ENCODE measurements at regions not wholly inside any gene's neighbourhood (a gene's known extent, or its start where the extent isn't known, plus 50 kb on each side); places are given as distances from the start of the nearest gene placed in this dataset.

DNA sequence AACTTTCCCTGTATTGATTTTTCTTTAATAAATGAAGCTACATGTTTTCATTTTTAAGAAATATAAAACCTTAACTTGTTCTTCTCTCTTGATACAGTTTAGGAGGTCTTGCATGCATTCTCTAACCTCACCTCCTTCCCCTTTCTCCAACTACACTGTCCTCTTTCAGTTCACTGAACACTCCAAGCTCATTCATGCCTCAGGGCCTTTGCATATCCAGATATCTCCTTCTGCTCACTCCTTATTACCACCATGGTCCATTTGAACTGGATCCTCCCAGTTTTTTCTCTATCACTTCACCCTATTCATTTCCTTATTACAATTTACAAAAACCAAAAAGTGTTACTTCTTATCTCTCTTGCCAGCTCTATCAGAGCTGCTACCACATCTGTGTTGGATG lies 242.9 kb upstream of the PLEKHG7 start:
- DNase-seq, result no peak

DNA sequence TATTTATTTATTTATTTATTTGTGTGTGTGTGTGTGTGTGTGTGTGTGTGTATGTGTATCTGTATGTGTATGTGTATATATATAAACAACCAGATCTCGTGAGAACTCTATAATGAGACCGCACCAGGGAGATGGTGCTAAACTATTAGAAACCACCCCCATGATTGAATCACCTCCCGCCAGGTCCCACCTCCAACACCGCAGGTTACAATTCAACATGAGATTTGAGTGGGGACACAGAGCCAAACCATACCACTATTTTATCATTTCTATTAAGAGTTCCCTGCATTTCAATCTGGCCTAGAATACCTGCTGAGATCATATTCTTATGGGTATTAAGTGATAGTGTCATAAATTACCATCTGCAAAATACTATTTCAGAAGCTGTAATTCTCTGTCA lies 243.8 kb upstream of the PLEKHG7 start:
- no peak for DNase-seq

DNA sequence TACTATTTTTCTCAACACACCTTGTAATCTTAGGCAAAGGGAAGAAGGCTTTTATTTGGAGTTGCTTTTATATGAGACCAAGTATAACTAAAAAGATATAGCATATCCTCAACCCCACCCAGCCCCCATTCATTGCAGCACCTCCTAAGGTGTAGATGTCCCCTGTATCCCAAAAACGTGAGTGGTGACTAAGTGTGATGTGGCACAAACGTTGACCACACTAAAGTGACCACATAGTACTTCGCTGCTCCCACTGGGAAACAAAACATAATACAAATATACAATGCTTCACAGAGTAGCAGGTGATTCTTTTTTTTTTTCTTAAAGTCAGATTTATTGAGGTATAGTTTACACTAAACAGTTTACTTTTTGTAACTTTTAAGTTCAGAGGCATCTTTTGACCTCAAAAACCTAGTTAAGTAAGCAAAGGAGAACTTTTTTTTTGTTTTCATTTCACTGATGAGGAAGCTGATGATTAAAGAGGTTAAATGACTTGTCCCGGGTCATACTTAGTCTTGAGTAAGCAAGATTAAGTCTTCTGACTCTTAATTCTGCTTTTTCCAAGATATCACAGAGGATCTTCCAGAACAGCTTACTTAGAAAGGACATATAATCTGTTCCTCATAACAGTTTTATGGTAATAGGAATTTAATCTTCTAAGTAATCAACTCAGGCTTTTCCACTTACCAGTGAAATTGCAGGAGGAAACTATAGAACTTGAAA lies 245.2 kb upstream of the PLEKHG7 start:
- DNase-seq, result no peak

DNA sequence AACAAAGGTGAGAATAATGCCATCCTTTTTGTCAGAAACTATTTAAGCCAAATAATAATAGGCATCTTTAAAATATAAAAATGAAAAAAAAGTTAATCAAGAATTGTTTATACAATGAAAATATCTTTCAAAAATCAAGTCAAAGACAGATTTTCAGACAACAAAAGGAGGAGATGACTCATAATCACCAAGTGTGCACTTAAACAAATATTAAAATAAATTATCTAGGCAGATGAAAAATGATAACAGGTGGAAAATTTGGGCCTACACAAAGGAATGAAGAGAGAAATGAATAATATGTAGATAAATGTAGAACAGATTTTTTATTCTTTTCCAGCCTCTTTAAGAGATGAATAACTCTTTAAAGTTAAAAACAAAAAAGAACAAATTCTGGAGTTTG lies 250.0 kb upstream of the PLEKHG7 start:
- DNase-seq, result no peak

DNA sequence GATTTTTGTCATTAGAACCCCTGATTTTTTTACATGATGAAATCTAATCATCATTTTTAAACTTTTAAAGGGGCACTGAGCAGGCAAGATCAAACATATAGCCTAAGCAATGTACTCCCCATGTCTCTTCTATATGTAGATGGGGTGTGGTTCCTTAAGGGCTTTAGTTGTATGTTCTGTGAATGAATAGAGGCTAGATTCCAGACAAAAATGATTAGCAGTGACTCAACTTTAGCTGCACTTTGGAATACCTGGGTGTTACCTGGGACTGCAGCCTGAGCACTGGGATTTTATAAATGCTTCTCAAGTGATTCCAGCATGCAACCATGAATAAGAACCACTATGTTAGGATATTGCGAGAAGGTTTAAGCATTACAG lies 256.7 kb upstream of the PLEKHG7 start:
- no peak for DNase-seq

DNA sequence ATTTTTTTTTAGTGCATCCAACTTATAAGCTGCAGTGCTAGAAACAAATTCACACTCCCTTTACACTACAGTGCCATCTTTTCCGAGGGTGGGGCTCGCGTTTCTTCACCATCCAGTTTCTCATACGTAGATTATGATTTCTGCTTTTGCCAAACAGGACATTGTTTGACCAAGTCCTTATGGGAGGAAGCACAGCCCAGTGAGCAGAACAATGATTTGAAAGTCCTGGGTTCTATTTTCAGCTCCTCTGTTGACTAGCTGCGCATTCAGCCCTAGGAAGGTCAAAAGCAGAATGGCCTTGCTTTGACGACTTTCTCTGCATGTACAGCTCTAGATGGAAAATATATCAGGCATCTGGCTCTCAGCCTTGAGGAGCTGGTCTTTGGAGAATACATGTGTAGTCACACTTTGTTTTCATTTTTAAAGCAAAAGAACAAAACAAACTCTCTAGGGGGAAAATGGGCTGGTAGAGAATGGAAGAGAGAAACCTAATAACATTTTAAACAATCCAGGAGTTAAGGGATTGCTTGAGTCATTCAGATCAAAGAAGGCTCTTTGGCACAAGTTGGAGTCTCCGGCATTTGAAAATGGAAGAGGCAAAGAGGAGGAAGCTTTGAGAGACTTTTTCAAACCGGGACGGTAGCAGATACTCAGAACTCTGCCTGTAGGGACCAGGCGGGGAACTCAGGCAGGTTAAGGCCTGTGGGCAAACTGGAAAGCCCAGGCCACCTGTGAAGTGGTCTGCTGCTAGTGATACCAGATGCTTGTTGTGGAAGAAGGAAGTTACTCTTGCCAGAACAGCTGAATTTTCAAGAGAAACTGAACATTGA lies 257.3 kb upstream of the PLEKHG7 start:
- no peak for DNase-seq

DNA sequence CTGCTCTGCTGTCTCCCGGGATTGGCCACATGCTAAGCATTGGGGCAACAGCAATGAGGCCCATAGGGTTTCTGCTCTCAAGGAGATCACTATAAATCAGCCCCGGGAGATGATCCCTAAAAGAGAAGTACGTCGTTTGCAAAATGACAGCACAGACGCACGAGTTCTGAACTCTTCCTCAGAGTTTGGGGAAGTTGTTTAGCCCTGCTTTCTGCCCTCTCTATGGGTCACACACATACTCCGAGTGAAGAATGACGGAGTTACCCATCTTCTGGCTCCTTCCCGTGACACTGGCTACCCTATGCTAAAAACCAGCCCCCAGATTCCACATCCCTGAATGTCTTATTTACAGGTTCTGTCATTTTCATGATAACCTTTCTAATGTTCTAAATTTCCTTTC lies 258.0 kb upstream of the PLEKHG7 start:
- no peak for DNase-seq

DNA sequence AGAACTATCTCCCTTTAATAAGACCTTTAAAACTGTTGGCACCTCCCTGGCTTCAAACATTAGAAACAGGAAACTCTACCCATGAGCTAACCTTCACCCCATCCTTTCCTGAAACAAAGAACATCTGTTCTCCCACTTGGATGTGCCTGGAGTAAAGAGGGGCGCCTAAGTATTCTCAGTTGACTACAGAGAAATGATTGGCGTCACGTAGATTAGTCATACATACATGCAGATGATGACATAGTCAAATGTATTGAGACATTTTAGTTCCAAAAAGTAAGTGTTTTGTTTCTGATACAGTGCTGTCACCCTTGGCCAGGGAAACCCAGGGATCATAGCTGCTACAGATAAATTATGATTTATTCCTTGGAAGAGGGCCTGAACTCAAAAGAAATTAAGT lies 260.0 kb upstream of the PLEKHG7 start:
- no peak for DNase-seq

DNA sequence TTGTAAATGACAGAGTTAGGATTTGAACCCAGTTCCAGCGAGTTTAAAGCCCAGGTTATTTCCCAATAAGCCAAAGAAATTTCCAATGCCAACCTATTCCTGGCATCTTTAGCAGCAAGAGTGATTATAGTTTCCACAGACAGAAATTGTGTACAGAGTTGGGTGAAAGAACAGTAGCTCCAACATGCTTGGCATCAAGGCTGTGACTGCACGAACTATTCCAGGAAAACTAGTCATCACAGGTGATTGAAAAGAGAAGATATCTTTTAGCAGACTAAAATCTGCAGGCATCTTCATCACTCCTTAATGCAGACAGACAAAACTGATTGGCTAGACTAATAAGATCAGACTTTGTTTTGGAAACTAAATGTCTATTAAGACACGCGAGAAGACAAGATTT lies 262.7 kb upstream of the PLEKHG7 start:
- DNase-seq, result no peak

DNA sequence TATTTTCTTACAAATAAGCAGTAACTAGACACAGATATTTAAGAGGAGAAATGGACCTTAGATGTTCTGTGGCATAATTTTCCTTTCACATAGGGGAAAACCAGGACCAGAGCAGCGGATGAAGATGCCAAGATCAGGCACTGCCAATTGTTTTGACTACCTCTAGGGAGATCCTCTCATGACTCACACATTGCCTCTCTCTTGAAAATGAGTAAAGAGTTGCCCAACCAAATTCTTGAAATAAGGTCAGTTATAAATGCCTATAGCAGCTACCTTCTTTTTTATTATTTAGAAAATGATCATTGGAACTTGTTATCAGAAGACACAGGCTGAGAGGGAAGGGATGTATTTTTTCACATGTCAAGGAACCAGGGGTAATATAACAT lies 263.4 kb upstream of the PLEKHG7 start:
- no peak for DNase-seq

DNA sequence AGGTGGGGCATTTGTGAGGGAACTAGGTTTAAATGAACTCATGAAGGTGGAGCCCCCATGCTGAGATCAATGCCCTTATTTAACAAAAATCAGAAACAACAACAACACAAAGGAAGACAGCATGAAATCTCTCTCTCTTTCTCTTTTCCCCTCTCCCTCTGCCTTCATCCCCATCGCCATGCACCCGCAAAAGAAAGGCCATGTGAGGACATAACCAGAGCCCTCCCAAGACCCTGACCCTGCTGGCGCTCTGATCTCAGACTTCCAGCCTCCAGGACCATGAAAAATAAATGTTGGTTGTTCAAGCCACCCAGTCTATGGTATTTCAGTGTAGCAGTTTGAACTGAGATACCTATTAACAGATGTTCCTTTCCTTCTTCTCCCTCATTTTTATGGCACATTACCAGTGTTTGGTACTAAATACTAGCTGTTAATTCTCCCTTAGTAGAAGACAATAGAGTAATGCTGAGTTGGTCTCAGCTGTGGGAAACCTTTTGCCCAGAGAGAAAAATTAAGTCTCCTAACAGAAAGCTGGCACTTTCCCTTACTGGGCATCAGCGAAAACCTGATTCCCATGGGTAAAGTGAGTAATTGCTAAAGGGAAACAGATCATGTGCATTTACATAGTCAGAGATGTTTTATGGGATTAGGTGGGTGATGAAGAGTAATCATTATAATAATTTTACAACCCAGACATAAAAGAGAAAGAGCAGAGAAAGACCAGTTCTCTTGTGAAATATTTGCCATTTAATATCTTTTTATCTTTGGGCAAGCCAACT lies 264.0 kb upstream of the PLEKHG7 start:
- no peak for DNase-seq

DNA sequence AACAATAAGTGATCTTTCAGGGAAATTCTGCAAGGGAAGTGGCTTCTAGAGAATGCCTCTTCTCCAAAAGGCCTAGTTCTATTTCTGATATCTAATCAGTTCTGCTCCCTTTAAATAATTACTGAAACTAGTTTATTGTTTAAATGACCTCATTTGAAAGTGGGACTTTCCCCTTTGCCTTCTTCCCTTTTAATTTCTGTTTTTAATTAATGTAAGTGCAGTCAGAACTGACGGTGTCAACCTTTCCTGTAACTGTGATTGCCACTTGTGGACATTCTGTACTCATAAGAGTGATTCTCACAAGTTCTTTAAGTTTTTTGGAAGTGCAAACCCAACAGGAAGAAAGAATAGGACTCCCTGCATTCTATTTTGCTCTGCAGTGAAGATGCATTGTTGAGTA lies 265.3 kb upstream of the PLEKHG7 start:
- no peak for DNase-seq

DNA sequence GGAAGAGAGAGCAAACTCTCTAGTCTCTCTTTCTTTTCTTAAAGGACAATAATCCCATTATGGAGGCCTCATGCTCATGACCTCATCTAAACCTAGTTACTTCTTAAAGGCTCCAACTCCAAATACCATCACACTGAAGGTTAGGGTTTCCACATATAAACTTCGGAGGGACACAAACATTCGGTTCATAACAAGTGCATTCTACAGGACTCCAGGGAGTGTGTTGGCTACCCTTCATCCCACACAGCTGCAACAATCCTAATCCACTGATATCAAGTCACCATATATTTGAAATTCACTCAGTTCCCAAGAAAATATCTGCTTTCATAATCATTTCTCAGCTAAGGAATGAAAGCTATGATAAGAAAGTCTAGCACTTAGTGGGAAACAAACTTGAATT lies 265.9 kb upstream of the PLEKHG7 start:
- DNase-seq, result no peak

DNA sequence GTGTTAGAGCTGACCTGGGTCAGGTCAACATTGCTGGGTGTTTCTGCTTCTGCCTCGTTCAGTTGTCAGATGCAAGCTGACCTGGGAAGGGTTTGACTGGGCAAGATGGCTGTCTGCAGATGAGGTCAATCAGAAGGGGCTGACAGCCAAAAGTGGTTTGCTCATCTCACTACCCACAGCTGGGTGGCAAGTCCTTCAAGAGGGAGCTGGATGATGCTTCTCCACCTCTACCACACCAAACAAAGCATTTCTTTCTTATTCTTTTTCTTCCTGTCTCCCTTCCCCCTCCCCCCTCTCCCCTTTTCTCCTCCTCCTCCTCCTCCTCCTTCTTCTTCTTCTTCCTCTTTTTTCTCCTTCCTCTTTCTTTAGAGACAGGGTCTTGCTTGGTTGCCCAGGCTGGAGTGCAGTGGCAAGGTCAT lies 268.2 kb upstream of the PLEKHG7 start:
- DNase-seq, result no peak

DNA sequence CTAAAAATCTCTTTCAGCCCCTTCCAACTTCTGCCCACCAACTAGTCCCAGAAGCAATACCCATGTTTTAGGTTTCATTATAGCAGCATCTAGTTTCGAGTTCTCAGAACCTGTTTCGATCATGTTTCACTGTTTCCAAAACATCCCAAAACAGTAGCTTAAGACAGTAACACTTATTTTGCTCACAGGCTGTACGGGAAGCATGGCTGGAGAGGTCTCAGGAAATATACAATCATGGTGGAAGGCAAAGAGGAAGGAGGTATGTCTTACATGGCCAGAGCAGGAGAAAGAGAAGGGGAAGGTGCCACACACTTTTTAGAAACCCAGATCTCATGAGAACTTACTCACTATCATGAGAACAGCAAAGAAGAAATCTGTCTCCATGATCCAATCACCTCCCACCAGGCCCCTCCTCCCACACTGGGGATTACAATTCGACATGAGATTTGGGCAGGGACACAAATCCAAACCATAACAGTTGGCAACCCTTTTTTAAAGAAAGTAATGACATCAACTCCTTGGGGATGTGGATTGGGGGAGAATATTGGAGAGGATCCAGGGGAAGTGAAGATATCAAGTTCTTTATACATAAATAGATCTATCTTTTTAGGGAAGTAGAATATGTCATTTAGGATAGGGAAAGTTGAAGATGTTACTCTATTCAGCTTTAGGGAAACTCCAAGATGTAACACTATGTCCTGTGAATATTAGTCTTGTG lies 269.9 kb upstream of the PLEKHG7 start:
- no peak for DNase-seq

DNA sequence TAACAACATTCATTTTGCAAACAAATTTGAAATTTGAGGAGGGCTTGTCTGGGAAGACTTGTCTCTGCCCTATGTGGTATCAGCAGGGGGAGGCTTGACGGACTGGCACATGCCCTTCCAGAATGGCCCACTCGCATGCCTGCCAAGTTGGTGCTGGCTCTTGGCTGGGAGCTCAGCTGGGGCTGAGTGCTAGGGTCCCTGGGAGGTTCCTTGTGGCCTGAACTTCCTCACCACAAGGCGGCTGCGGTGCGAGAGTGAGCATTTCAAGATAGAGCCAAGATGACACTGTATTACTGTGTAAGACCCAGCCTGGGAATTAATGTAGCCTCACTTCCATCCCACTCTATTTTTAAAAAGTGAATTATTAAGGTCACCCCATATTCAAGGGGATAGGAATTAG lies 271.6 kb upstream of the PLEKHG7 start:
- DNase-seq, result no peak

DNA sequence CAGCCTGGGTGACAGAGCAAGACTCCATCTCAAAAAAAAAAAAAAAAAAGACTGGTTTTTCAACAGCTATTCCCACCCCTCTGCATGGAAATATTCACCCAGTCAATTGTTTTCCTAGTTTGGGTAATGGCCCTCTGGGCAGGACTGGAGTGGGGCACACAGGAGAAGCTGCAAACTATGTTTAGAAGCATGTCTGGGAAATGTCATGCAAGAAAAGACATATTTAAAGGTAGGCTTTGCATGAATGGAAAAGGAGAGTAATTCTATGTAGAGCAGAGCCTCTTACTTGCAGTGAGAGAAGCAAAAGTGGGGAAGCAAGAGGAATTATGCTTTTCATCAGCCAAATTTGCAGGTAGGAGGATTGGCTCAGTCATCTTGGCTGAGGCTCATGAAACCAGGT lies 276.5 kb upstream of the PLEKHG7 start:
- DNase-seq, result no peak

DNA sequence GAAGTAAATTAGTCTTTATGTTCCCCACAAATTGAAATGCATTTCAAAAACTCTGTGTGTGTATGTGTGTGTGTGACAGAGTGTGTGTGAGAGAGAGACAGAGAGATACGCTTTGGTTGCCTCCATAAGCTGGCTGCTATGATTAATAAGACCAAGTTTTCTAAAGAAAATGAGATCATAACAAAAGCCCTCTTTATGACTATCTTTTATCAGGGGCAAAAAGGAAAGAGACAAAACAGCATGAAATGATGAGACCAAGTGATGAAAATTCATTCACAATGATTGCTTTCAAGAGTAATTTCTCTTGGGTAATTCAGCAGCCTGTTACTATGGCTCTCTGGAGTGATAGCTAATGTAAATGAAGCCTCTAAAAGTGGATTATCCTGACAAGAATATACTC lies 277.6 kb upstream of the PLEKHG7 start:
- DNase-seq, result no peak

DNA sequence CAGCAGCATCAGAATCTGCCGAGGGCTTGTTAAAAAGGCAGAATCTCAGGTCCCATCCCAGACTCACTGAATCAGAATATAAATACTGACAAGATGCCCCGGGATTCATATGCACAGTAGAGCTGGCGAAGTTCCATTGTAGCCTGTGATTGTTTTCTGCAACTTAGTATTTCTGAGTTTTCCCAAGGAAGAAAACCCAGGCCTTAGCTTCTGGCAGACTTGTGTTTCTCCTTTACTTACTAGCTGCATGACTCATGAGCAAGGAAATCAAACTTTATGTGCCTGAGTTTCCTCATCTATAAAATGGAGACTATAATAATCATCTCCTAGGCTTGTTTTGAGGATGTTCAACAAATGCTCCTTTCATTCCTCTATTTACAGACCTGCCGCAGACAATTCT lies 278.5 kb upstream of the PLEKHG7 start:
- DNase-seq, result no peak

DNA sequence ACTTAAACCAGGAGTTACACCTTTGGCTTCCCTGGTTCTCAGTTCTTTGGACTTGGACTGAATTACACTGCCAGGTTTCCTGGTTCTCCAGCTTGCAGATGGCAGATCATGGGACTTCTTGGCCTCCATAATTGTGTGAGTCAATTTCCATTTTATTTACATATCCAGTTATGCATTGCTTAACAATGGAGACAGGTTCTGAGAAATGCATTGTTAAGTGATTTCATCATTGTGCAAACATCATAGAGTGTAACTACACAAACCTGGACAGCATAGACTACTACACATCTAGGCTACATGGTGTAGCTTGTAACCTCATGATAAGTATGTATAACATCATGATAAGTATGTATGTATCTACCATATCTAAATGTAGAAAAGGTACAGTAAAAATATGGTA lies 276.1 kb upstream of the BTG1 start:
- no peak for DNase-seq

DNA sequence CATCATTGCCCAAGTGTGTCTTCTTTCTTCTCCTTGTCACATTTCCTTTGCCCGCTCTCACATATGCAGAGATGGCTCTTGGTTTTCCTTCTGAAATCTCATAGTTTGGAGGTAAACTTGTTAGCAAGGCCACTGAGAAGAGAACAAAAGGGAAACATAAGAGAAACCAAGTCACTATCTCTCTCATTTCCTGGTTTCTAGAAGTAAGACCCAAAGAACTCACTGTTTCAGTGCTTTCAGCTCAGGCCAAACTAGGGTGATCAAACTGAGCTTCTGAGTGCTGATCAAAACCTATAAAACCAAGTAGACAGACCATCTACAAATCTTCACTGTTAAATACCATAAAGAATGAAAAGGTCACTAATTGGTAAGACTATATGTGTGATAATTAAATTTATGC lies 275.4 kb upstream of the BTG1 start:
- no peak for DNase-seq

DNA sequence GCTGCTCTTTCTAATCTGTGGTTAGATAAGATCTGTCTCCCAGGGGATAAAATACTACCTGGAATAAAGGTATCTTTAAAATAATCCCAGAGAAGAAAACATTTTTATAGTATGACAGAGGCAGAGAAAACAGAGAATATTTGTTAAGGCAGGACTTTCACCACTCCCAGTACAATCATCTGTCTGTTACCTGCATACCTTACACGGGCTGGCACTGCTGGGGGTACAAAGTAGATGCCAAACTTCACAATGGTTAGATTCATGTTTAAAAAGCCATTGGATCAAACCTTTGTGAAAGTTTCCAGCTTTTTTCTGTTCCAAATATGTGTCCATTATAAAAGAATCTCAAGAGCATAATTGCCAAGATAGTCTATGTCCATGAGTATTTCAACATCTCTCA lies 273.6 kb upstream of the BTG1 start:
- DNase-seq, result no peak

DNA sequence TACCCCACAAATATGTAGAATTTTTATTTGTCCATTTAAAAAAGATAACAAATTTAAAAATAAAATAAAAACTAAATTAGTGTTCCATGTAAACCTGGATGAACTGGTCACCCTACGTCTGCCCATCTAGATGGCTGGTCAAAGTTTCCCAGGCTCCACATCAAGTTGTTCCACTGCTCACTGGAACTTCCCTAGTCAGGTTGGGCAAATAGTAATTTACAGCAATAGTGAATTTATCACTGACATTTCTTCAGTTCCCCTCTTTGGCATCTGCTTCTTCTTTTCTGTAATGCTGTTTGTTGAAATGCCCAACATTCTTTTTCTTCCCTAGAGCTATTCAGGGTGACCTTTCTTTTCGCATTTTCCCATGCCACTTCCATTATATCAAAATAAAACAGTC lies 272.7 kb upstream of the BTG1 start:
- no peak for DNase-seq
